HUES6 (cell line): ENCODE measurements at regions not wholly inside any gene's neighbourhood (a gene's known extent, or its start where the extent isn't known, plus 50 kb on each side); places are given as distances from the start of the nearest gene placed in this dataset.
"Not testable (repeated sequence)": the region's sequence is repeated elsewhere in the genome, so short reads cannot be mapped to it uniquely, and the experiment has no call there.

Source experiments
- H3K27ac ChIP-seq: 2 replicates; pipeline ENCODE4 v1.7.0; 2013; ENCODE audit warnings: low read depth, mild to moderate bottlenecking, low read length, inconsistent platforms
- H3K27me3 ChIP-seq: 2 replicates; pipeline ENCODE4 v1.6.1; 2013; ENCODE audit warnings: low read length; ENCODE audit not compliant: control insufficient read depth, insufficient read depth
- H3K36me3 ChIP-seq: 2 replicates; pipeline ENCODE4 v1.6.1; 2013; ENCODE audit warnings: low read length; ENCODE audit not compliant: control insufficient read depth, insufficient read depth
- H3K4me1 ChIP-seq: 2 replicates; pipeline ENCODE4 v1.6.1; 2013; ENCODE audit warnings: low read length; ENCODE audit not compliant: control insufficient read depth, insufficient read depth
- H3K4me3 ChIP-seq: 2 replicates; pipeline ENCODE4 v1.5.1; 2013; ENCODE audit warnings: low read depth, low read length
- H3K9ac ChIP-seq: one replicate; pipeline ENCODE4 v1.6.1; 2013; ENCODE audit warnings: mild to moderate bottlenecking, low read length
- H3K9me3 ChIP-seq: 2 replicates; pipeline ENCODE4 v1.6.1; 2013; ENCODE audit warnings: low read depth, low read length; ENCODE audit not compliant: control insufficient read depth, insufficient read depth

- H3K9ac ChIP-seq, result no peak overlapping the region
- no peaks in the 10 kb centered on the region for H3K27me3 ChIP-seq
- no peak overlapping the region for H3K4me3 ChIP-seq
- no peak overlapping the region for H3K27ac ChIP-seq
- H3K36me3 ChIP-seq, result no peaks in the 10 kb centered on the region
- H3K9me3 ChIP-seq, result peaks cover 36% of the 10 kb centered on the region
- H3K4me1 ChIP-seq, result no peaks in the 10 kb centered on the region
Measured at GRCh38 chr11:114938799-114939198, 260.5 kb downstream of the NXPE2 start.

GRCh38 chr11:114942207-114942606, 263.9 kb downstream of the NXPE2 start:
- no peak overlapping the region for H3K9ac ChIP-seq
- no peaks in the 10 kb centered on the region for H3K4me1 ChIP-seq
- no peaks in the 10 kb centered on the region for H3K27me3 ChIP-seq
- no peak overlapping the region for H3K4me3 ChIP-seq
- H3K36me3 ChIP-seq, result no peaks in the 10 kb centered on the region
- H3K27ac ChIP-seq, result no peak overlapping the region
- H3K9me3 ChIP-seq, result peaks cover 34% of the 10 kb centered on the region

- no peak overlapping the region for H3K9ac ChIP-seq
- no peak overlapping the region for H3K4me3 ChIP-seq
- H3K27me3 ChIP-seq, result no peaks in the 10 kb centered on the region
- H3K9me3 ChIP-seq, result peaks cover 4% of the 10 kb centered on the region; the same call in 1 of the 2 replicates
- H3K36me3 ChIP-seq, result no peaks in the 10 kb centered on the region
- H3K4me1 ChIP-seq, result no peaks in the 10 kb centered on the region
- H3K27ac ChIP-seq, result no peak overlapping the region
Measured at GRCh38 chr11:114949614-114950351, 271.5 kb downstream of the NXPE2 start.

GRCh38 chr11:114953039-114953438, 274.7 kb downstream of the NXPE2 start:
- Histone ChIP-seq H3K4me3 (no peak overlapping the region), H3K27me3 (no peaks in the 10 kb centered on the region), H3K4me1 (no peaks in the 10 kb centered on the region), H3K9me3 (peaks cover 4% of the 10 kb centered on the region; the same call in 1 of the 2 replicates), H3K27ac (no peak overlapping the region), H3K9ac (no peak overlapping the region), H3K36me3 (no peaks in the 10 kb centered on the region)

- peaks cover 4% of the 10 kb centered on the region; the same call in 1 of the 2 replicates for H3K9me3 ChIP-seq
- H3K36me3 ChIP-seq, result no peaks in the 10 kb centered on the region
- H3K4me1 ChIP-seq, result peaks cover 6% of the 10 kb centered on the region; the same call in 1 of the 2 replicates
- no peaks in the 10 kb centered on the region for H3K27me3 ChIP-seq
- no peak overlapping the region for H3K27ac ChIP-seq
- no peak overlapping the region for H3K4me3 ChIP-seq
- no peak overlapping the region for H3K9ac ChIP-seq
Measured at GRCh38 chr11:114955923-114956322, 277.6 kb downstream of the NXPE2 start.

- Histone ChIP-seq H3K4me3 (no peak overlapping the region), H3K4me1 (peaks cover 6% of the 10 kb centered on the region; the same call in 1 of the 2 replicates), H3K27ac (no peak overlapping the region)
Measured at GRCh38 chr11:114956566-114956965, 278.2 kb downstream of the NXPE2 start.

GRCh38 chr11:114959953-114960505, 281.7 kb downstream of the NXPE2 start:
- no peaks in the 10 kb centered on the region for H3K36me3 ChIP-seq
- H3K27ac ChIP-seq, result no peak overlapping the region
- no peaks in the 10 kb centered on the region for H3K9me3 ChIP-seq
- no peak overlapping the region for H3K9ac ChIP-seq
- peaks cover 6% of the 10 kb centered on the region; the same call in 1 of the 2 replicates for H3K4me1 ChIP-seq
- no peak overlapping the region for H3K4me3 ChIP-seq
- no peaks in the 10 kb centered on the region for H3K27me3 ChIP-seq

More at GRCh38 chr11:114956566-114956965, 278.2 kb downstream of the NXPE2 start:
- no peak overlapping the region for H3K9ac ChIP-seq
- no peaks in the 10 kb centered on the region for H3K9me3 ChIP-seq
- H3K36me3 ChIP-seq, result no peaks in the 10 kb centered on the region
- no peaks in the 10 kb centered on the region for H3K27me3 ChIP-seq

GRCh38 chr11:114960819-114961218, 282.5 kb downstream of the NXPE2 start:
- not testable (repeated sequence) for H3K27me3 ChIP-seq, H3K9me3 ChIP-seq, H3K4me3 ChIP-seq, H3K4me1 ChIP-seq, H3K9ac ChIP-seq, H3K27ac ChIP-seq, H3K36me3 ChIP-seq

- Histone ChIP-seq H3K4me3 (no peak overlapping the region), H3K9me3 (no peaks in the 10 kb centered on the region), H3K9ac (no peak overlapping the region), H3K27me3 (no peaks in the 10 kb centered on the region), H3K36me3 (no peaks in the 10 kb centered on the region), H3K27ac (no peak overlapping the region), H3K4me1 (peaks cover 6% of the 10 kb centered on the region; the same call in 1 of the 2 replicates)
Measured at GRCh38 chr11:114964676-114965214, 286.4 kb downstream of the NXPE2 start.

- Histone ChIP-seq H3K36me3 (no peaks in the 10 kb centered on the region), H3K9ac (no peak overlapping the region), H3K9me3 (no peaks in the 10 kb centered on the region), H3K27me3 (no peaks in the 10 kb centered on the region), H3K27ac (no peak overlapping the region), H3K4me3 (no peak overlapping the region), H3K4me1 (peaks cover 12% of the 10 kb centered on the region; the same call in 1 of the 2 replicates)
Measured at GRCh38 chr11:114970927-114971645, 292.8 kb downstream of the NXPE2 start.

- Histone ChIP-seq H3K27ac (no peak overlapping the region), H3K4me1 (peaks cover 12% of the 10 kb centered on the region; the same call in 1 of the 2 replicates), H3K4me3 (no peak overlapping the region), H3K36me3 (no peaks in the 10 kb centered on the region), H3K9ac (no peak overlapping the region), H3K27me3 (no peaks in the 10 kb centered on the region), H3K9me3 (no peaks in the 10 kb centered on the region)
Measured at GRCh38 chr11:114972105-114972504, 293.8 kb downstream of the NXPE2 start.
